C1 segment of cervical spinal cord (tissue), 14 donors: ENCODE measurements at regions not wholly inside any gene's neighbourhood (a gene's known extent, or its start where the extent isn't known, plus 50 kb on each side); places are given as distances from the start of the nearest gene placed in this dataset.

Source experiments
- DNase-seq, 14 donors: peaks; one replicate each; lab custom pipeline; 2025; lab: John Stamatoyannopoulos, UW

GRCh38 chr18:61989138-61989537 lies 96.3 kb upstream of the RNF152 start:
- no peak for DNase-seq

DNA sequence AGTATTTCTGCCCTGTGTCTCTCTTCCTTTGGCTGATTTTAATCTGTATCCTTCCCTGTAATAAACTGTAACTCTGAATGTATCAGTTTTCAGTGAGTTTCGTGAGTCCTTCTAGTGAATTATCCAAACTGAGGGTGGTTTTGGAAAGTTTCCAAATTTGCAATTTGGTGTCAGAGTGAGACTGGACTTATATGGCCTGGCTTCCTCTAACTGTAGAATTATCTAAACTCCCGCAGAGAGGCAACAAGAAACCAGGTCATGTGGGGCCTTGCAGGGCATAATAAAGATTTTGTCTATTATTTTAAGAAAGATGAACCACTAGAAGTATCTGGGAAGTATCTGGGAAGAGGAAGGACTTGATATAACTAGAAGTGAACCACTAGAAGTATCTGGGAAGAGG lies 95.3 kb upstream of the RNF152 start:
- no peak for DNase-seq

DNA sequence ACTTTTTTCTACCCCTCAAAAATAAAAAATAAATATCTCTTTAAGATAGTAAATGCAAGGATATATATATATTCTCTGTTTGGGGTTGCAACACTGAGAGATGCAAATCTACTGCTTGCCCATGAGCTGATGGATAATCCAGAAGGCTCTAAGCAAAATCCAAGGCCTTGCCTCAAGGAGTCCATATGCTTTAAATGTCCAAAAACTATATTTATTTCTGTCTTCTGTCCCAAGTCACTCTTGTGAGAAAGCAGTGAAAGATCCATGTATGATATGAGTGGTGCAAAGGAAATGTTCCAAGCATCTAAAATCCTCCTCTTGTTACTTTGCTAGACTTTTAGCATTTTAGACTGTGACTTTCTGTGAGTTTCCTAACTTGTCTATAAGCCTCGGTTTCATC lies 92.9 kb upstream of the RNF152 start:
- no peak for DNase-seq

DNA sequence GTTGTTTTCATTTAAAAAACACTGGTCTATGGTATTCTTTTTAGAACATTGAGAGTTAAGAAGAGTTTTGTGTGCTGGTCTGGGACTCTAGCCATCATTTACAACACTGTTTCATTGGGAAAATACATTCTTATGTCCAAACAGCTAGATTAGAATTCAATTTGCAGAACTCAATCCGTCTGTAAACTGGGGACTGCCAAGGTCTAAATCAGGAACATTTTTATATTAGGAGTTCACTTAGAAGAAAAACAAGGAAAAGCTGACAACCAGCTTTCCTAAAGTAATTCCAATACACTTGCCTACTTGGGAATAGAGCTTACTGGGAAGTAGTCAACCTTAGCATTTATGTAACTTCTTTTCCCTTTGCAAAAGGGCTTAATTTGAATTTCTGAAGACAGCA lies 91.5 kb upstream of the RNF152 start:
- DNase-seq = no peak

- no peak for DNase-seq
Observed at GRCh38 chr18:61982475-61982874, 89.7 kb upstream of the RNF152 start.

- no peak for DNase-seq
Observed at GRCh38 chr18:61980355-61980754, 87.5 kb upstream of the RNF152 start.

DNA sequence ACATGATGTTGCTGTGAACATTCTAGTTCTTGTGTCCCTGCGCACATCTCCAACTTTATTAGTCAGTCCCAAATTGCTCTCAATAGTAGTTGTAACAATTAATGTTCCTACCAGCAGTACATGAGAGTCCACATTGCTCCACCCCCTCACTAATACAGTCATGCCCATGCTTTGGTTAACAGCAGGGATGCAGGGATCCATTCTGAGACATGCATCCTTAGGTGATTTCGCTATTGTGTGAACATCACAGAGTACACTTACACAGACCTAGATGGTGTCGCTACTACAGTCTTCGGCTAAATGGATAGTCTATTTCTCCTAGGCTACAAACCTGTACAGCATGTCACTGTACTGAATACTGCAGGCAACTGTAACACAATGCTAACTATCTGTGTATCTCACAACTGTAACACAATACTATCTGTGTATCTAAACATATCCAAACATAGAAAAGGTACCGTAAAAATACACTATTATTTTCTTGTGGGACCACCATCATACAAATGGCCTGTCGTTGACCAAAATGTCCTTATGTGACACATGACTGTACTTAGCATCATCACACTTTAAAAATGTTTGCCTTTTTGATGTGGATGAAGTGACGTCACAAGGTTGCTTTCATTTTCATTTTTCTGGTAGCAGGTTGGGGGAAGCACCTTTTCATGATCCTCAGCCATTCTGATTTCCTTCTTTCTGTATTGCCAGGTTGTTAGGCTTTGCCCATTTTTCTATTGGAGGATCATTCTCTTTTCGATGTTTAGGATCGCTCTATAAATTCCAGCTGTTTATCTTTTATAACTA lies 82.9 kb upstream of the RNF152 start:
- no peak for DNase-seq

- DNase-seq = no peak
Observed at GRCh38 chr18:61973273-61974115, 80.7 kb upstream of the RNF152 start.

GRCh38 chr18:61972389-61973264 lies 79.8 kb upstream of the RNF152 start:
- DNase-seq = no peak

DNA sequence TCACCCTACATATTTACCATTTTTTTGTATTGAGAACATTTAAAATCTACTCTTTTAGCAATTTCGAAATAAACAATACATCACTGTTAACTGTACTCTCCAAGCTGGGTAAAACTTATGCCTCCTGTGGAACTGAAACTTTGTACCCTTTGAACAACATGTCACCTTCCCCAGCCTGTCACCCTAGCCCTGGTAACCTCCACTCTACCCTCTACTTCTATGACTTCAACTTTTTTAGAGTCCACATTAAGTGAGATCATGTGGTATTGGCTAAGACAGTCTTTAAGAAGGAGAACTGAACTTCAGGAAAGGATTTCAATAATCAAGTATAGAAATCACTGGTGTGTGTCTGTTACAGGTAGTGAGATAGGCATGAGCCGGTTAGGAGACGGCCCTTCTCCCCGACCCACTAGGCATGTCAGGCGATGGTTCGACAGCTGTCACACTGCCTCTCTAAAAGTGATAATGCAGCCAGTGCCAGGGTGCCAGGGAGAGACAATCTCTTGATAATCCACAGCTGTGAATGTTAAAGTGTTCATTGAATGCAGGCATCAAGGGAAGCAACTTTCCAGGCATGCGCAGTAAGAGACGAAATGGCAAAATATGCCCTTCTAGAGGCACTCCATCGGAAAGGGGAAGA lies 74.6 kb upstream of the RNF152 start:
- no peak for DNase-seq

GRCh38 chr18:61965311-61965710 lies 72.5 kb upstream of the RNF152 start:
- no peak for DNase-seq

DNA sequence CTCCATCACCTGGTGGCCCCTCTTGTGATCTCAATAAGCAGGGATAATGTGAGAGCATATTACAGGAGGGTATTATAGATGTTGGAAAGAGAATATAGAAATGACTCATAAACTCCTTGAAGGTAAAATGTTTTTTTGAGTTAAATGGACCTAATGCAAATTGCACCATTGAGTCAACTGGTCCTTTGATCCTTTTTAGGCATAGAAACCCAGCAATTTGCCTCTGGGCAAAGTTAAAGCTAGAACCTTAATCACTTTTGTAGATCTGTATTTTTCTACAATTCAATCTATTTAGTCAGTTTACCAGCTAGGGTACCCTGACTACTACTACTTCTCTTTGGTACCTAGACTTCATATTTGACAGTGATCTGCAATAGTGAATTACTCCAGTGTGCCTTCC lies 71.8 kb upstream of the RNF152 start:
- no peak for DNase-seq

DNA sequence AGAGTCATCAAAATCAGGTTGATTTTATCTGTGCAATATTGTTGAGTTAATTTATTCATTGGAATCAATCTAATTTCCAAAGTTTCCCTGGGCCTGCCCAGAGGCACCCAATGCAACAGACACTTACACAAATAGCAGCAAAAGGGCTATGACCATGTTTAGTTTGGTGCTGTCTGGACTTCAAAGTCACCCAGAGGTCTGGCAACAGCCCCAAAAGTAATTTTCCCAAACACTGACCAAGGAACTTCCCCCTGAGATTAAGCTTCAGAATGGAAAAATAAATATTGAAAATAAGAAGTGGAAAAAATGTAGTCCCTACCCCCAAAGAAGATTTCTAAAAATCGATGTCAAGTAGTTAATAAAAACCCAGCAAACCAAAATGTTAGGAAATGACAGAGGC lies 70.9 kb upstream of the RNF152 start:
- DNase-seq = no peak

DNA sequence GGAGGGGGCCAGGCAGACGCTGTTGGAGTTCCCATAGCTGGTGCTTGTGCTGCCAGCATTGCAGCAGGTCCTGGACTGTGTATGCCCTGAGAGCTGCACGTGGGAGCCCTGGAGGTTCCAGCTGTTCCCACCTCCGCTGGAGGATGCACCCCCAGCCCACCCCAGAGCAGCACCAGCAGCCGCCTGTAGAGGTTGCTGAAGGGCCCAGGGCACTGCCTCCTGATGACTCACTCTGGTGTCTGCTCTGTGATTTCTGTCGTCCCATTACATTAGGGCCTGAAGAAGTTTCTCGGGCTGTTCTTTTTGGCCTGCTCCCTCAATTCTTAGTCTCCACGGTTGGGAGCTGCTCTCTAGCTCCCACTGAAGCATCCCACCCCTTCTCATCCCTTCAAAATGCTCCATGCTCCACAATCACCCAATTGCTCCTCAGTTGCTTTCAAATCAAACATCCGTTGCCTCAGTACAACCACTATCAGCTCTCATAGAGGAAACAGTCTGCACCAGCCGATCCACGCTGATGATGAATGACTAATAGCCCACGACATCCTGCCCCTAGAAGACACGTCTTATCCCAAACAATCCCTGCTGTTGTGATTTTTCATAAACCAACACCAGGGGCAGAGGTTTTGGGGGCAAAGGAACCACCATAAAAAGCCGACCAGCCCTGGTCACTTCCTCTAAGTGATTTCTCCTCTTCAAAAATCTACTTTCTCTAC lies 65.2 kb upstream of the RNF152 start:
- no peak for DNase-seq

GRCh38 chr18:61955644-61956043 lies 62.8 kb upstream of the RNF152 start:
- no peak for DNase-seq

DNA sequence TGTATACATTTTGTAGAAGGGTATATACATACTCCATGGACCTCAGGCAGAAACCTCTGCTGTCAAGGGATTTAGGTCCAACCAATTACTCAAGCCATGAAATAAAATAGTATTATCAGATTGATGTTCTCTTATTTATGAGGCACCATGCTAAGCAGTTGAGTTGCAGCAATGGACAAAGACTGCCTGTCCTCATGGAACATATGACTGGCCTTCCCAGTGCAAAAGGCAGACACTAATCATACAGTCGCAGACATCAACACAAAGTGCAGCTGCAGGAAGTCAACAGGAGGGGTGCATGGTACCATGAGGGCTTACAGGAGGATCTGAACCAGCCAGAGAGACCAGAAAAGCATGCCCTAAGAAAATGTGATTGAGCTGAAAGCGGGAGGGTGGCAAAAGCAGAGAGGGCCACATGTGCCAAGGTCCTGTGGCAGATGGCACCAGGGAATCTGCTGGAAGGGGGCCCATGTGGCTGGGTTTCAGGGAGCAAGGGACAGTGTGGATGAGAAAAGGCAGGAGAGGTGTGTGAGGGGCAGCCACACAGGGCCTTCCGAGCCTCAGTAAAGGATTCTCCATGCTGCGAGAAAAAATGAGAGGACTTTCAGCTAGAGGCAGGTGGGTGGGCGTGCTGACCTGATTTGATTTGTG lies 61.4 kb upstream of the RNF152 start:
- no peak for DNase-seq

DNA sequence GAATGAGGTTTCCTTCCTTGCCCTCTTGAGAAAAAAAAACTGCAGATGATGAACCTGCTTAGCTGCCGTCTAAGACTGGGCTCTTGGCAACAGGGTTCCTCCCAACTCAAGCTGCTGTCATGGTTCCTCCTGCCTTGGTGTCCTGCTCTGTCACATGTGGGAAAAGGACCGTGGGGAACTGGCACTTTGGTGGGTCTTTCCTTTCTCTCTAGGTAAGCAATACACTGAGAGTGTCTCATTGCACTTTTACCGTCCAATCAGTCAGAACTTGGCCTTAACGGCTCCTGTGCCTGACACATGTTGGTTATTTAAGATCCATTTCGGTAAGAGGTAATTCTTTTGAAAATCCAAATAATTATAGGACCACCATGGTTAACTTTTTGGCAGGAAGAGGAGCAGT lies 60.8 kb upstream of the RNF152 start:
- no peak for DNase-seq

GRCh38 chr18:61953161-61953560 lies 60.4 kb upstream of the RNF152 start:
- DNase-seq = no peak

DNA sequence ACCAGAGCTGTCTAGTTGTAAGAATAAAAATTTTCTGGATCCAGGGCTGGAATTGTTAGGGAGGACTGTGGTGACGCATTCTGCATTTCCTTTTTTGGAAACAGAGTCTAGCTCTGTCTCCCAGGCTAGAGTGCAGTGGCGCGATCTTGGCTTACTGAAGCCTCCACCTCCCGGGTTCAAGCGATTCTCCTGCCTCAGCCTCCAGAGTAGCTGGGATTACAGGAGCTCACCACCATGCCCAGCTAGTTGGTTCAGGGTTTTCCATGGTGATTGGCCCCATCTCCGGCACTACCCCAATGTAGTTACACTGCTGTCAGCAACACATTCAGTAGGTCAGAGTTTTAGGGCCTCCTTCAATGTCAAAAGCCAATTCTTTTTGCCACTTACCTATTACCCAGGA lies 58.6 kb upstream of the RNF152 start:
- no peak for DNase-seq

DNA sequence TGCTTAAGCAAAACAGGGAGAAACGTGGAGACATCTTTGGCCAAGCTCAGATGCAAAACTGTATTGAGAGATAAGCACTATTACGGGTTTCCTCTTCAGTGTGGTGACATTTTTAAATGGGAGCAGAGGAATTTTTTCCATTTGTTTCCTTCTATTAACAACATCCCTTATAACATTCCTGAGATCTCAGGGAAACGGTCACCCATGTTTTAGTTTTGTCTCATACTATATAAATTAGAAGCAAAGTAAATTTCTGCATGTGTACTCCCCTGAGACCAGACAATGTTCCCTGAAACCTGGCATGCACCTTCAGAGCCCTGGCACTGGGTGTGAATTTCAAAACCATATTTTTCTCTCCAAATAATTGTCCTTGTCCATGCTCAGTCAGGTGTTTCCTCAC lies 57.6 kb upstream of the RNF152 start:
- DNase-seq = peak in 1 of 14 donors; percentile 57
